ENCODE measurements at regions not wholly inside any gene's neighbourhood (a gene's known extent, or its start where the extent isn't known, plus 50 kb on each side); places are given as distances from the start of the nearest gene placed in this dataset.

DNA sequence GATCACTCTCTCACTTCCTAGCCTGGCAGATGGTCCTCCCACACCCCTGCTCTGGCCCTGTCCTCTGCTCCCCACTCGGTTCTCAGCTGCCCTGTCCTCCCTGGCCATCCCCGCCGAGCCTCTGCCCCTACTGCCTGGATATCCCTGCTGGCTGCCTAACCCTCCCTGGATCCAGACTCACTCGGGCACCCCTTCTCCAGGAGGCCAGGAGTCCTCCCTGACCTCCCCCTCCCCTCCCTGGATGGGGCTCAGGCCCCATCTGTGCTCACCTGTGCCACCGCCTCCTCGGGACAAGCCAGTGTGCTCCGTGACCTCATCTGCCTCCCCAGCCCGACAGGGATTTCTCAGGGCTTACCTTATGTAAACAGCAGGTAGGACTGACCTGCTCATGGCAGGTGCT, 406.1 kb downstream of the TCERG1L start:
- no peaks in the 10 kb centered on the region for H3K27me3 ChIP-seq
- 76 to 85% (median 79%) methylated on average over 8 of the region's 8 CpGs for WGBS, 3 donors
- no peak for TF ChIP-seq POLR2A (IDR thresholded peaks at IDR 0.05)
- TF ChIP-seq EP300 (IDR thresholded peaks at IDR 0.05), result no peak
- TF ChIP-seq, protein P1, sequence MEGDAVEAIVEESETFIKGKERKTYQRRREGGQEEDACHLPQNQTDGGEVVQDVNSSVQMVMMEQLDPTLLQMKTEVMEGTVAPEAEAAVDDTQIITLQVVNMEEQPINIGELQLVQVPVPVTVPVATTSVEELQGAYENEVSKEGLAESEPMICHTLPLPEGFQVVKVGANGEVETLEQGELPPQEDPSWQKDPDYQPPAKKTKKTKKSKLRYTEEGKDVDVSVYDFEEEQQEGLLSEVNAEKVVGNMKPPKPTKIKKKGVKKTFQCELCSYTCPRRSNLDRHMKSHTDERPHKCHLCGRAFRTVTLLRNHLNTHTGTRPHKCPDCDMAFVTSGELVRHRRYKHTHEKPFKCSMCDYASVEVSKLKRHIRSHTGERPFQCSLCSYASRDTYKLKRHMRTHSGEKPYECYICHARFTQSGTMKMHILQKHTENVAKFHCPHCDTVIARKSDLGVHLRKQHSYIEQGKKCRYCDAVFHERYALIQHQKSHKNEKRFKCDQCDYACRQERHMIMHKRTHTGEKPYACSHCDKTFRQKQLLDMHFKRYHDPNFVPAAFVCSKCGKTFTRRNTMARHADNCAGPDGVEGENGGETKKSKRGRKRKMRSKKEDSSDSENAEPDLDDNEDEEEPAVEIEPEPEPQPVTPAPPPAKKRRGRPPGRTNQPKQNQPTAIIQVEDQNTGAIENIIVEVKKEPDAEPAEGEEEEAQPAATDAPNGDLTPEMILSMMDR (IDR thresholded peaks at IDR 0.05), result no peak
- H3K9me3 ChIP-seq, result no peaks in the 10 kb centered on the region
- H3K27ac ChIP-seq, result no peak overlapping the region
- intact Hi-C loops (cut with DNase I), result no loop called here
- no peaks in the 10 kb centered on the region for H3K36me3 ChIP-seq
- DNase-seq, result no peak
- no peak overlapping the region for H3K4me3 ChIP-seq
- H3K4me1 ChIP-seq (ENCODE audit: insufficient read depth), result no peaks in the 10 kb centered on the region

- Histone ChIP-seq H3K27me3 (no peaks in the 10 kb centered on the region), H3K36me3 (no peaks in the 10 kb centered on the region), H3K4me1 (ENCODE audit: insufficient read depth) (no peaks in the 10 kb centered on the region), H3K9me3 (no peaks in the 10 kb centered on the region), H3K4me3 (no peak overlapping the region), H3K27ac (no peak overlapping the region)
- intact Hi-C loops (cut with DNase I), result no loop called here
- 76 to 85% (median 82%) methylated on average over 8 of the region's 8 CpGs for WGBS, 3 donors
- TF ChIP-seq, protein P1 (IDR thresholded peaks at IDR 0.05), result no peak
- TF ChIP-seq POLR2A (IDR thresholded peaks at IDR 0.05) (no peak), EP300 (IDR thresholded peaks at IDR 0.05) (no peak)
- DNase-seq, result no peak
Measured at GRCh38 chr10:130905921-130906320, 405.6 kb downstream of the TCERG1L start.

DNA sequence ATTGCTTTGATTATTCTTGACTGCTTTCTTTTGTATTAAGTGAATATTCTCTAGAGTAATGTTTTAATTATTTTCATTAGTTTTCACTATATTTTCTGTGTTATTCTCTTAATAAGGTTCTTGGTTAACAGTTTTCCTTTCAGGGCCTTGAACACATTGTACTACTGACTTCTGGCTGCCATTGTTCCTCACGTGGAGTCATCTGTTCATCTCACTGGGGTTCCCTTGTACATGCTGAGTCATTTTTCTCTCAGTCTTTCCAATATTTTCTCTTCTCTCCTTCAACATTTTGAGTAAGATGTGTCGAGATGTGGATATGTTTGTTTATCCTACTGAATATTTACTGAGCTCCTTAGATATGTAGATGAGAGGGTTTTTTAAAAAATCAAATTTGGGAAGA, 400.7 kb downstream of the TCERG1L start:
- no peaks in the 10 kb centered on the region for H3K36me3 ChIP-seq
- TF ChIP-seq EP300 (IDR thresholded peaks at IDR 0.05) (no peak), POLR2A (IDR thresholded peaks at IDR 0.05) (no peak)
- TF ChIP-seq, protein P1 (IDR thresholded peaks at IDR 0.05), result no peak
- intact Hi-C loops (cut with DNase I), result no loop called here
- DNase-seq, result no peak
- WGBS, 3 donors, result 80 to 90% (median 85%) methylated on average over 2 of the region's 2 CpGs
- H3K9me3 ChIP-seq, result no peaks in the 10 kb centered on the region
- H3K27ac ChIP-seq, result no peak overlapping the region
- no peaks in the 10 kb centered on the region for H3K4me1 ChIP-seq (ENCODE audit: insufficient read depth)
- no peak overlapping the region for H3K4me3 ChIP-seq
- no peaks in the 10 kb centered on the region for H3K27me3 ChIP-seq

- no peak overlapping the region for H3K4me3 ChIP-seq
- 90 to 95% (median 93%) methylated on average over 4 of the region's 4 CpGs for WGBS, 3 donors
- intact Hi-C loops (cut with DNase I), result no loop called here
- H3K9me3 ChIP-seq, result no peaks in the 10 kb centered on the region
- H3K36me3 ChIP-seq, result no peaks in the 10 kb centered on the region
- no peak for DNase-seq
- no peaks in the 10 kb centered on the region for H3K4me1 ChIP-seq (ENCODE audit: insufficient read depth)
- TF ChIP-seq POLR2A (IDR thresholded peaks at IDR 0.05) (no peak), EP300 (IDR thresholded peaks at IDR 0.05) (no peak)
- TF ChIP-seq, protein P1 (IDR thresholded peaks at IDR 0.05), result no peak
- no peaks in the 10 kb centered on the region for H3K27me3 ChIP-seq
- H3K27ac ChIP-seq, result no peak overlapping the region
Measured at GRCh38 chr10:130913844-130914243, 397.7 kb downstream of the TCERG1L start.

DNA sequence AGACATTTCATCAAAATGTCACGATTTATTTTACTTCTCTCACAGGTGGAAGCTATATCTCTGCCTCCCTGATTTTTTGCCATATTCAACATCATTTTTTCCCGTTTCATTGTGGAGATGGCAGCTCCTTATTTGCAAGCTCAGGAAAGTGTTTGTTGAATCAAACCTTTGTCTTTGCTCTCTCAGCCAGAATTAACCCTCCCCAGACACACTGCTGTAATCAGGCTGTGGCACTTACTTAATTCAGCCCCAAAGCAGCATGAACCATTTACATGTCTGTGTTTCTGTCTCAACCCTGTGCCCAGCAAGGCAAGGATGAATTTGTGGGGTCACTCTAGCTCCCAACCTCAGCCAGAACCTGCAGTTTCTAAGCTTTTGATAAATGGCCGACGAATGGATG, 397.2 kb downstream of the TCERG1L start:
- TF ChIP-seq, protein P1 (IDR thresholded peaks at IDR 0.05), result no peak
- Histone ChIP-seq H3K4me1 (ENCODE audit: insufficient read depth) (no peaks in the 10 kb centered on the region), H3K27me3 (no peaks in the 10 kb centered on the region), H3K36me3 (no peaks in the 10 kb centered on the region), H3K4me3 (no peak overlapping the region), H3K9me3 (no peaks in the 10 kb centered on the region), H3K27ac (no peak overlapping the region)
- 73 to 86% (median 86%) methylated on average over 4 of the region's 4 CpGs for WGBS, 3 donors
- no peak for DNase-seq
- intact Hi-C loops (cut with DNase I), result no loop called here

Data from ovary (tissue), 7 donors.